ENCODE measurements at regions not wholly inside any gene's neighbourhood (a gene's known extent, or its start where the extent isn't known, plus 50 kb on each side); places are given as distances from the start of the nearest gene placed in this dataset.
"Not testable (repeated sequence)": the region's sequence is repeated elsewhere in the genome, so short reads cannot be mapped to it uniquely, and the experiment has no call there.

GRCh38 chr10:93127642-93128215 is 54.0 kb downstream of the CYP26A1 start:
- H3K79me2 ChIP-seq (ENCODE audit: control insufficient read depth, insufficient read depth, low read length); H3K9me3 ChIP-seq (ENCODE audit: control insufficient read depth, insufficient read depth, low read depth, low read length); H3K4me3 ChIP-seq (replicated peaks in 1 of 4; ENCODE audit: control extremely low read depth in 1 of 4, insufficient read depth in 1 of 4, low read depth in 3 of 4, low read length in 4 of 4); DNase-seq (ENCODE audit: low read depth in 2 of 2); H2AFZ ChIP-seq (ENCODE audit: low read length); H3K27ac ChIP-seq (ENCODE audit: insufficient read depth, low read length); H4K20me1 ChIP-seq (ENCODE audit: control insufficient read depth, extremely low read depth, insufficient read depth, low read length); H3K4me2 ChIP-seq (ENCODE audit: extremely low read depth, insufficient read depth, low read length); H3K4me1 ChIP-seq (ENCODE audit: control insufficient read depth, extremely low read depth, insufficient read depth, low read length); H3K9ac ChIP-seq (ENCODE audit: insufficient read depth, low read length); H3K36me3 ChIP-seq (ENCODE audit: control insufficient read depth, insufficient read depth, low read length): not testable (repeated sequence)
- H3K27me3 ChIP-seq (ENCODE audit: control insufficient read depth, insufficient read depth, low read length): peaks cover 10% of the 10 kb centered on the region

- H4K20me1 ChIP-seq (ENCODE audit: control insufficient read depth, extremely low read depth, insufficient read depth, low read length): no peaks in the 10 kb centered on the region
- H3K4me2 ChIP-seq (ENCODE audit: extremely low read depth, insufficient read depth, low read length): no peak overlapping the region
- H3K4me1 ChIP-seq (ENCODE audit: control insufficient read depth, extremely low read depth, insufficient read depth, low read length): no peaks in the 10 kb centered on the region
- no peak overlapping the region for H3K27ac ChIP-seq (ENCODE audit: insufficient read depth, low read length)
- no peak for DNase-seq (ENCODE audit: low read depth in 2 of 2)
- no peaks in the 10 kb centered on the region for H3K36me3 ChIP-seq (ENCODE audit: control insufficient read depth, insufficient read depth, low read length)
- no peaks in the 10 kb centered on the region for H3K79me2 ChIP-seq (ENCODE audit: control insufficient read depth, insufficient read depth, low read length)
- no peak overlapping the region for H3K4me3 ChIP-seq (replicated peaks in 1 of 4; ENCODE audit: control extremely low read depth in 1 of 4, insufficient read depth in 1 of 4, low read depth in 3 of 4, low read length in 4 of 4)
- H3K27me3 ChIP-seq (ENCODE audit: control insufficient read depth, insufficient read depth, low read length): peaks cover 10% of the 10 kb centered on the region
- no peak overlapping the region for H3K9ac ChIP-seq (ENCODE audit: insufficient read depth, low read length)
- TF ChIP-seq EZH2 (IDR thresholded peaks at IDR 0.05; ENCODE audit: low read length, missing control alignments): no peak
- TF ChIP-seq CTCF (conservative IDR thresholded peaks at IDR 0.05 in 1 of 2, IDR thresholded peaks at IDR 0.05 in 1 of 2; ENCODE audit: low read depth in 1 of 2, low read length in 2 of 2): no peak
- no peak overlapping the region for H2AFZ ChIP-seq (ENCODE audit: low read length)
- no peaks in the 10 kb centered on the region for H3K9me3 ChIP-seq (ENCODE audit: control insufficient read depth, insufficient read depth, low read depth, low read length)
Observed at GRCh38 chr10:93131986-93132385, 58.3 kb downstream of the CYP26A1 start.

GRCh38 chr10:93138113-93138870 is 64.6 kb downstream of the CYP26A1 start:
- no peak overlapping the region for H3K4me3 ChIP-seq (replicated peaks in 1 of 4; ENCODE audit: control extremely low read depth in 1 of 4, insufficient read depth in 1 of 4, low read depth in 3 of 4, low read length in 4 of 4)
- no peak overlapping the region for H3K9ac ChIP-seq (ENCODE audit: insufficient read depth, low read length)
- H3K36me3 ChIP-seq (ENCODE audit: control insufficient read depth, insufficient read depth, low read length): no peaks in the 10 kb centered on the region
- no peak for DNase-seq (ENCODE audit: low read depth in 2 of 2)
- no peaks in the 10 kb centered on the region for H3K79me2 ChIP-seq (ENCODE audit: control insufficient read depth, insufficient read depth, low read length)
- H3K4me1 ChIP-seq (ENCODE audit: control insufficient read depth, extremely low read depth, insufficient read depth, low read length): no peaks in the 10 kb centered on the region
- H2AFZ ChIP-seq (ENCODE audit: low read length): no peak overlapping the region
- H3K27me3 ChIP-seq (ENCODE audit: control insufficient read depth, insufficient read depth, low read length): no peaks in the 10 kb centered on the region
- TF ChIP-seq EZH2 (IDR thresholded peaks at IDR 0.05; ENCODE audit: low read length, missing control alignments) (no peak), CTCF (conservative IDR thresholded peaks at IDR 0.05 in 1 of 2, IDR thresholded peaks at IDR 0.05 in 1 of 2; ENCODE audit: low read depth in 1 of 2, low read length in 2 of 2) (no peak)
- no peaks in the 10 kb centered on the region for H3K9me3 ChIP-seq (ENCODE audit: control insufficient read depth, insufficient read depth, low read depth, low read length)
- H3K27ac ChIP-seq (ENCODE audit: insufficient read depth, low read length): no peak overlapping the region
- no peak overlapping the region for H3K4me2 ChIP-seq (ENCODE audit: extremely low read depth, insufficient read depth, low read length)
- H4K20me1 ChIP-seq (ENCODE audit: control insufficient read depth, extremely low read depth, insufficient read depth, low read length): no peaks in the 10 kb centered on the region
